SK-N-SH (cell line): ENCODE measurements at regions not wholly inside any gene's neighbourhood (a gene's known extent, or its start where the extent isn't known, plus 50 kb on each side); places are given as distances from the start of the nearest gene placed in this dataset.

Experiments
- GABPA ChIP-seq: IDR thresholded peaks from 2 replicates; pipeline ENCODE4 v1.4.0; 2012; ENCODE audit warnings: low read depth, mild to moderate bottlenecking
- MXI1 ChIP-seq: IDR thresholded peaks from 2 replicates; pipeline ENCODE4 v1.6.1; 2012; ENCODE audit warnings: mild to moderate bottlenecking, low read depth, low read length, improper control_type of control experiment
- NFIC ChIP-seq: IDR thresholded peaks from 2 replicates; pipeline ENCODE4 v1.4.0; 2012; ENCODE audit warnings: borderline replicate concordance
- NRF1 ChIP-seq: IDR thresholded peaks from 2 replicates; pipeline ENCODE4 v1.6.1; 2012; ENCODE audit warnings: low read depth, mild to moderate bottlenecking, low read length
- POLR2AphosphoS5 ChIP-seq: IDR thresholded peaks from 2 replicates; pipeline ENCODE4 v1.6.1; 2012; ENCODE audit warnings: low read depth, low read length
- RAD21 ChIP-seq: IDR thresholded peaks from 2 replicates; pipeline ENCODE4 v1.6.1; 2012; ENCODE audit warnings: mild to moderate bottlenecking, low read length
- SIN3A ChIP-seq: IDR thresholded peaks from 2 replicates; pipeline ENCODE4 v1.6.1; 2012; ENCODE audit warnings: low read depth, mild to moderate bottlenecking, low read length, moderate library complexity, borderline replicate concordance
- TAF1 ChIP-seq: IDR thresholded peaks from 2 replicates; pipeline ENCODE4 v1.6.1; 2012; ENCODE audit warnings: low read depth, mild to moderate bottlenecking, low read length, moderate library complexity, borderline replicate concordance
- TCF12 ChIP-seq: IDR thresholded peaks from 2 replicates; pipeline ENCODE4 v1.4.0; 2012
- TF ChIP-seq, protein P1 (sequence below): IDR thresholded peaks from 2 replicates; pipeline ENCODE4 v1.6.1; 2012; ENCODE audit warnings: mild to moderate bottlenecking, low read depth, low read length, moderate library complexity
- TF ChIP-seq, protein P2 (sequence below): fragments of 200-600 bp; sonication (generic); IDR thresholded peaks from 2 replicates; pipeline ENCODE4 v1.6.1; 2017; ENCODE audit warnings: antibody characterized with exemption, mild to moderate bottlenecking, moderate library complexity
- TF ChIP-seq, protein P3 (sequence below): IDR thresholded peaks from 2 replicates; pipeline ENCODE4 v1.4.0; 2012; ENCODE audit warnings: low read depth

DNA sequence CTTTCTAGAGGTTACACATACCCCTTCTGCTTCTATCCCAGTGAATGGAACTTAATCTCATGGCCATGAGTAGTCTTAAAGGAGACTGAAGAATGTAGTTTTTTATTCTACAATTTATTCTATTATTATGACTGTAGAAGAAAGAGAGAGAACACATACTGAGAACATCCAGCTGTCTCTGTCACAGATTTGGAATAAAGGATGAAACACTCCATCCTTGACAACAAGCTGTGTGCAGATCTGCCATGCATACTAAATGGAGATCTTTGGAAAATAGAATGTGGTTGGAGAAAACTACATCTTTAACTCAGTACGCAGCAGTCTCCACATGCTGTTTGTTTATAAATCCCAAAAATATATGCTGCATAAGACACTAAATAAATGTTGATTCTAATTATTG lies 54.1 kb upstream of the NUDT7 start:
- TF ChIP-seq TAF1 (no peak), POLR2AphosphoS5 (no peak), NFIC (no peak), MXI1 (no peak), SIN3A (no peak), RAD21 (no peak), TCF12 (no peak), GABPA (no peak), NRF1 (no peak)
- TF ChIP-seq, protein P1, sequence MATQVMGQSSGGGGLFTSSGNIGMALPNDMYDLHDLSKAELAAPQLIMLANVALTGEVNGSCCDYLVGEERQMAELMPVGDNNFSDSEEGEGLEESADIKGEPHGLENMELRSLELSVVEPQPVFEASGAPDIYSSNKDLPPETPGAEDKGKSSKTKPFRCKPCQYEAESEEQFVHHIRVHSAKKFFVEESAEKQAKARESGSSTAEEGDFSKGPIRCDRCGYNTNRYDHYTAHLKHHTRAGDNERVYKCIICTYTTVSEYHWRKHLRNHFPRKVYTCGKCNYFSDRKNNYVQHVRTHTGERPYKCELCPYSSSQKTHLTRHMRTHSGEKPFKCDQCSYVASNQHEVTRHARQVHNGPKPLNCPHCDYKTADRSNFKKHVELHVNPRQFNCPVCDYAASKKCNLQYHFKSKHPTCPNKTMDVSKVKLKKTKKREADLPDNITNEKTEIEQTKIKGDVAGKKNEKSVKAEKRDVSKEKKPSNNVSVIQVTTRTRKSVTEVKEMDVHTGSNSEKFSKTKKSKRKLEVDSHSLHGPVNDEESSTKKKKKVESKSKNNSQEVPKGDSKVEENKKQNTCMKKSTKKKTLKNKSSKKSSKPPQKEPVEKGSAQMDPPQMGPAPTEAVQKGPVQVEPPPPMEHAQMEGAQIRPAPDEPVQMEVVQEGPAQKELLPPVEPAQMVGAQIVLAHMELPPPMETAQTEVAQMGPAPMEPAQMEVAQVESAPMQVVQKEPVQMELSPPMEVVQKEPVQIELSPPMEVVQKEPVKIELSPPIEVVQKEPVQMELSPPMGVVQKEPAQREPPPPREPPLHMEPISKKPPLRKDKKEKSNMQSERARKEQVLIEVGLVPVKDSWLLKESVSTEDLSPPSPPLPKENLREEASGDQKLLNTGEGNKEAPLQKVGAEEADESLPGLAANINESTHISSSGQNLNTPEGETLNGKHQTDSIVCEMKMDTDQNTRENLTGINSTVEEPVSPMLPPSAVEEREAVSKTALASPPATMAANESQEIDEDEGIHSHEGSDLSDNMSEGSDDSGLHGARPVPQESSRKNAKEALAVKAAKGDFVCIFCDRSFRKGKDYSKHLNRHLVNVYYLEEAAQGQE, result no peak
- TF ChIP-seq, protein P2, sequence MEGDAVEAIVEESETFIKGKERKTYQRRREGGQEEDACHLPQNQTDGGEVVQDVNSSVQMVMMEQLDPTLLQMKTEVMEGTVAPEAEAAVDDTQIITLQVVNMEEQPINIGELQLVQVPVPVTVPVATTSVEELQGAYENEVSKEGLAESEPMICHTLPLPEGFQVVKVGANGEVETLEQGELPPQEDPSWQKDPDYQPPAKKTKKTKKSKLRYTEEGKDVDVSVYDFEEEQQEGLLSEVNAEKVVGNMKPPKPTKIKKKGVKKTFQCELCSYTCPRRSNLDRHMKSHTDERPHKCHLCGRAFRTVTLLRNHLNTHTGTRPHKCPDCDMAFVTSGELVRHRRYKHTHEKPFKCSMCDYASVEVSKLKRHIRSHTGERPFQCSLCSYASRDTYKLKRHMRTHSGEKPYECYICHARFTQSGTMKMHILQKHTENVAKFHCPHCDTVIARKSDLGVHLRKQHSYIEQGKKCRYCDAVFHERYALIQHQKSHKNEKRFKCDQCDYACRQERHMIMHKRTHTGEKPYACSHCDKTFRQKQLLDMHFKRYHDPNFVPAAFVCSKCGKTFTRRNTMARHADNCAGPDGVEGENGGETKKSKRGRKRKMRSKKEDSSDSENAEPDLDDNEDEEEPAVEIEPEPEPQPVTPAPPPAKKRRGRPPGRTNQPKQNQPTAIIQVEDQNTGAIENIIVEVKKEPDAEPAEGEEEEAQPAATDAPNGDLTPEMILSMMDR, result no peak
- TF ChIP-seq, protein P3, sequence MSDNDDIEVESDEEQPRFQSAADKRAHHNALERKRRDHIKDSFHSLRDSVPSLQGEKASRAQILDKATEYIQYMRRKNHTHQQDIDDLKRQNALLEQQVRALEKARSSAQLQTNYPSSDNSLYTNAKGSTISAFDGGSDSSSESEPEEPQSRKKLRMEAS, result no peak
